Gastroesophageal sphincter (tissue), 4 donors: ENCODE measurements at regions not wholly inside any gene's neighbourhood (a gene's known extent, or its start where the extent isn't known, plus 50 kb on each side); places are given as distances from the start of the nearest gene placed in this dataset.

Experiments
- ATAC-seq: fragments of 150-250 bp; one replicate; pipeline ENCODE4 v1.9.1; 2016; ENCODE audit warnings: mild to moderate bottlenecking, moderate library complexity
- H3K27ac ChIP-seq, 4 donors: fragments of 200-600 bp; sonication (generic) in 3 of 4; 1 replicate in 3 of 4; 2 replicates in 1 of 4; pipeline ENCODE4 v1.5.1; 2016 to 2019
- H3K27me3 ChIP-seq: fragments of 200-600 bp; sonication (generic); one replicate; pipeline ENCODE4 v1.5.1; 2019
- H3K36me3 ChIP-seq, 2 donors: fragments of 200-600 bp; sonication (generic); one replicate each; pipeline ENCODE4 v1.5.1; 2019; ENCODE audit warnings: control low read depth in 1 of 2
- H3K4me1 ChIP-seq, 3 donors: fragments of 200-600 bp; sonication (generic); 1 replicate in 2 of 3; 2 replicates in 1 of 3; pipeline ENCODE4 v1.5.1; 2016 to 2019; ENCODE audit warnings: control low read depth in 2 of 3
- H3K4me3 ChIP-seq, 2 donors: fragments of 200-600 bp; sonication (generic); one replicate each; pipeline ENCODE4 v1.5.1; 2019; ENCODE audit warnings: mild to moderate bottlenecking in 1 of 2, moderate library complexity in 1 of 2
- H3K9me3 ChIP-seq, 3 donors: fragments of 200-600 bp; sonication (generic); one replicate each; pipeline ENCODE4 v1.5.1; 2017 to 2019; ENCODE audit warnings: control low read depth in 2 of 3
- POLR2A ChIP-seq, 2 donors: fragments of 450-650 bp; IDR thresholded peaks; one replicate each; pipeline ENCODE4 v1.6.1; 2017; ENCODE audit warnings: antibody characterized with exemption in 2 of 2, mild to moderate bottlenecking in 2 of 2, moderate library complexity in 1 of 2
- POLR2AphosphoS5 ChIP-seq: sonication (generic); formaldehyde crosslinking; IDR thresholded peaks from one replicate; pipeline ENCODE4 v1.6.1; 2017; ENCODE audit warnings: antibody characterized with exemption
- WGBS, 2 donors: methylation state at CpG; one replicate each; pipeline ENCODE4 v1.1.5; 2018; ENCODE audit warnings: low coverage in 1 of 2; 5-methylcytosine and 5-hydroxymethylcytosine counted together
- small RNA-seq, 4 donors: library from RNA; depleted of rRNA; stranded (forward); fragments of <200 nt; gene quantifications; one replicate each; pipeline ENCODE3, GENCODE V24; 2016

DNA sequence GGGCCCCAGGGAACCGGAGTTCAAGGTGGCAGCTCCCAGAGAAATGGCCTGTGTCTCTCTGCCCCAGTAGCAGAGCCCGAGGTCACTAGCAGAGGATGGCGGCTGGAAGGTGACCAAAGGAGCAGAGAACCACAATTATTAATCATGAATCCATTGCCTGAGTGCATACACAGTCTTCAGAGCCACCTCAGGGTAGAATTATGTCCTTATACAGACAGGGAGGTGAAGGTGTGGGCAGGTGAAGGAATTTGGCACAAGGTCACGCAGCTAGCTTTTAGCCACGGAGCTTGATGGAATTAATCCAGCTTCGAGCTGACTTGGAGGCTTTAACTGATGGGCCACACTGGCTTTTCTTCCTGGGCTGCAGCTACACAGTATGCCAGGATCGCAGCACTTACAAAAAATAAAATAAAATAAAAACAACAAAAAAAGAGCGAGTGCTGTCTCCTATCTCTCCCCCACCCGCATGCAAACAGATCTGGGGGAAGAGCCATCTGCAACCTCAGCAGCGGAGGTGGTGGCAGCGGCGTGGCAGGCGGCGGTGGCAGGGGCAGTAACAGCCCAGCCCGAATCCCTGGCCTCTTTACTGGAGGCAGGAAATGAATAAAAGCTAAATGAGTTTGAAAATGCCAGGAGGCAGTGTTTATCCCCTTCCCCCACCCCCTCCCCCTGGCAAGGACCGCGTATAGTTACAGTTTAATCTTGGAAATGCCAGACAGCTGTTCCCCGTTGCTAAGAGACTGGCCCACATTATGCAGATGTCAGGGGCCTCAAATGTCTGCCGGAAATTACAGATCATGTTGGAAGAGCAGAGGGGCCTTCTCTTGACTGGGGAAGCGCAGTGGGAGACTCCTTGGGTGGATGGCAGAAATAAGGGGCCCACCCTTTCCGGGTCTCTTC, 93.5 kb downstream of the LRRC74A start:
- Histone ChIP-seq H3K4me3 (peak overlapping the region in 1 of 2 donors; percentile 9), H3K36me3 (no peaks in the 10 kb centered on the region), H3K27me3 (no peaks in the 10 kb centered on the region), H3K9me3 (no peaks in the 10 kb centered on the region), H3K4me1 (peaks cover 14 to 78% (median 40%) of the 10 kb centered on the region in 3 donors), H3K27ac (peak overlapping the region; percentile 84 to 96 (median 91))
- TF ChIP-seq POLR2A (IDR thresholded peaks at IDR 0.05) (no peak), POLR2AphosphoS5 (peak; percentile 18)
- no peak for ATAC-seq
- WGBS, 2 donors: 15 to 18% methylated on average over 8 to 21 of the region's 21 CpGs

Small RNA genes in the stretch of these regions (small RNA-seq; reads per million reads assigned to genes)
- 0 reads per million in 4 donors for gene RN7SL356P
